ENCODE measurements at regions not wholly inside any gene's neighbourhood (a gene's known extent, or its start where the extent isn't known, plus 50 kb on each side); places are given as distances from the start of the nearest gene placed in this dataset.

DNA sequence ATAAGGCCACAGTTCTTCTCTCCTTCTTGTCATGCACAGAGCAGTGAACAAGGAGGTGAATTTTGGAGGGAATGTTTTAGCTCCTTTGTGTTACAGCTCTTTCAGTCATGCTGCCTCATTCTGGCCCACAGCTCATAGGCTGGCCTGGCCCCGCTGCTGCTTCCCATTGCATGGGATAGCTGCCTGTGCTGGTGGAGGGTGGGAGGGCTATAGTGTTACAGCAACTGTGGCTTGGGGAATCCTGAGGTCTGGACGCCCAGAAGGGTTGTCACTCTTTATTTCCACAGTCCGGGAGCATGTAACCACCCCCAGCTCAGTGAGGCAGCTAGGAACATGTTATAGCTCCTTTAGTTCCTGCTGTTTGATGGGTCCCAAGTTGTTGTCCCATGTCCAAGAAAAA is 210.3 kb downstream of the AMY1C start:
- WGBS: 69% methylated on average over 3 of the region's 3 CpGs
- Histone ChIP-seq H3K36me3 (ENCODE audit: control insufficient read depth in 4 of 4, insufficient read depth in 3 of 4, low read depth in 1 of 4, low read length in 3 of 4) (no peaks in the 10 kb centered on the region), H3K4me3 (ENCODE audit: low read depth in 1 of 3, low read length in 3 of 3) (no peak overlapping the region), H3K9me3 (ENCODE audit: control insufficient read depth in 4 of 4, low read length in 3 of 4) (peaks cover 0 to 12% (median 9%) of the 10 kb centered on the region in 4 donors), H3K4me1 (ENCODE audit: control insufficient read depth in 4 of 4, insufficient read depth in 4 of 4, low read length in 3 of 4) (no peaks in the 10 kb centered on the region), H3K27me3 (ENCODE audit: control insufficient read depth in 4 of 4, insufficient read depth in 4 of 4, low read length in 3 of 4) (no peaks in the 10 kb centered on the region), H3K9ac (ENCODE audit: low read depth in 1 of 2, low read length in 2 of 2) (no peak overlapping the region), H3K27ac (ENCODE audit: low read depth in 1 of 2, low read length in 2 of 2) (no peak overlapping the region)
- no peak for DNase-seq (ENCODE audit: low spot score)
- TF ChIP-seq RXRA (IDR thresholded peaks at IDR 0.05) (no peak), HNF4G (IDR thresholded peaks at IDR 0.05) (no peak), NR2F2 (IDR thresholded peaks at IDR 0.05) (no peak), RAD21 (IDR thresholded peaks at IDR 0.05) (no peak), FOXA1 (IDR thresholded peaks at IDR 0.05) (no peak), FOXA2 (IDR thresholded peaks at IDR 0.05) (no peak), YY1 (IDR thresholded peaks at IDR 0.05) (no peak), EGR1 (IDR thresholded peaks at IDR 0.05; ENCODE audit: low read depth in 2 of 2) (no peak)
- TF ChIP-seq, protein P1, sequence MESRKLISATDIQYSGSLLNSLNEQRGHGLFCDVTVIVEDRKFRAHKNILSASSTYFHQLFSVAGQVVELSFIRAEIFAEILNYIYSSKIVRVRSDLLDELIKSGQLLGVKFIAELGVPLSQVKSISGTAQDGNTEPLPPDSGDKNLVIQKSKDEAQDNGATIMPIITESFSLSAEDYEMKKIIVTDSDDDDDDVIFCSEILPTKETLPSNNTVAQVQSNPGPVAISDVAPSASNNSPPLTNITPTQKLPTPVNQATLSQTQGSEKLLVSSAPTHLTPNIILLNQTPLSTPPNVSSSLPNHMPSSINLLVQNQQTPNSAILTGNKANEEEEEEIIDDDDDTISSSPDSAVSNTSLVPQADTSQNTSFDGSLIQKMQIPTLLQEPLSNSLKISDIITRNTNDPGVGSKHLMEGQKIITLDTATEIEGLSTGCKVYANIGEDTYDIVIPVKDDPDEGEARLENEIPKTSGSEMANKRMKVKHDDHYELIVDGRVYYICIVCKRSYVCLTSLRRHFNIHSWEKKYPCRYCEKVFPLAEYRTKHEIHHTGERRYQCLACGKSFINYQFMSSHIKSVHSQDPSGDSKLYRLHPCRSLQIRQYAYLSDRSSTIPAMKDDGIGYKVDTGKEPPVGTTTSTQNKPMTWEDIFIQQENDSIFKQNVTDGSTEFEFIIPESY (IDR thresholded peaks at IDR 0.05): no peak
- TF ChIP-seq, protein P2, sequence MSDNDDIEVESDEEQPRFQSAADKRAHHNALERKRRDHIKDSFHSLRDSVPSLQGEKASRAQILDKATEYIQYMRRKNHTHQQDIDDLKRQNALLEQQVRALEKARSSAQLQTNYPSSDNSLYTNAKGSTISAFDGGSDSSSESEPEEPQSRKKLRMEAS (IDR thresholded peaks at IDR 0.05): no peak
- TF ChIP-seq, protein P3, sequence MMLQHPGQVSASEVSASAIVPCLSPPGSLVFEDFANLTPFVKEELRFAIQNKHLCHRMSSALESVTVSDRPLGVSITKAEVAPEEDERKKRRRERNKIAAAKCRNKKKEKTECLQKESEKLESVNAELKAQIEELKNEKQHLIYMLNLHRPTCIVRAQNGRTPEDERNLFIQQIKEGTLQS (IDR thresholded peaks at IDR 0.05): no peak
- TF ChIP-seq, protein P4, sequence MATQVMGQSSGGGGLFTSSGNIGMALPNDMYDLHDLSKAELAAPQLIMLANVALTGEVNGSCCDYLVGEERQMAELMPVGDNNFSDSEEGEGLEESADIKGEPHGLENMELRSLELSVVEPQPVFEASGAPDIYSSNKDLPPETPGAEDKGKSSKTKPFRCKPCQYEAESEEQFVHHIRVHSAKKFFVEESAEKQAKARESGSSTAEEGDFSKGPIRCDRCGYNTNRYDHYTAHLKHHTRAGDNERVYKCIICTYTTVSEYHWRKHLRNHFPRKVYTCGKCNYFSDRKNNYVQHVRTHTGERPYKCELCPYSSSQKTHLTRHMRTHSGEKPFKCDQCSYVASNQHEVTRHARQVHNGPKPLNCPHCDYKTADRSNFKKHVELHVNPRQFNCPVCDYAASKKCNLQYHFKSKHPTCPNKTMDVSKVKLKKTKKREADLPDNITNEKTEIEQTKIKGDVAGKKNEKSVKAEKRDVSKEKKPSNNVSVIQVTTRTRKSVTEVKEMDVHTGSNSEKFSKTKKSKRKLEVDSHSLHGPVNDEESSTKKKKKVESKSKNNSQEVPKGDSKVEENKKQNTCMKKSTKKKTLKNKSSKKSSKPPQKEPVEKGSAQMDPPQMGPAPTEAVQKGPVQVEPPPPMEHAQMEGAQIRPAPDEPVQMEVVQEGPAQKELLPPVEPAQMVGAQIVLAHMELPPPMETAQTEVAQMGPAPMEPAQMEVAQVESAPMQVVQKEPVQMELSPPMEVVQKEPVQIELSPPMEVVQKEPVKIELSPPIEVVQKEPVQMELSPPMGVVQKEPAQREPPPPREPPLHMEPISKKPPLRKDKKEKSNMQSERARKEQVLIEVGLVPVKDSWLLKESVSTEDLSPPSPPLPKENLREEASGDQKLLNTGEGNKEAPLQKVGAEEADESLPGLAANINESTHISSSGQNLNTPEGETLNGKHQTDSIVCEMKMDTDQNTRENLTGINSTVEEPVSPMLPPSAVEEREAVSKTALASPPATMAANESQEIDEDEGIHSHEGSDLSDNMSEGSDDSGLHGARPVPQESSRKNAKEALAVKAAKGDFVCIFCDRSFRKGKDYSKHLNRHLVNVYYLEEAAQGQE (IDR thresholded peaks at IDR 0.05): no peak

DNA sequence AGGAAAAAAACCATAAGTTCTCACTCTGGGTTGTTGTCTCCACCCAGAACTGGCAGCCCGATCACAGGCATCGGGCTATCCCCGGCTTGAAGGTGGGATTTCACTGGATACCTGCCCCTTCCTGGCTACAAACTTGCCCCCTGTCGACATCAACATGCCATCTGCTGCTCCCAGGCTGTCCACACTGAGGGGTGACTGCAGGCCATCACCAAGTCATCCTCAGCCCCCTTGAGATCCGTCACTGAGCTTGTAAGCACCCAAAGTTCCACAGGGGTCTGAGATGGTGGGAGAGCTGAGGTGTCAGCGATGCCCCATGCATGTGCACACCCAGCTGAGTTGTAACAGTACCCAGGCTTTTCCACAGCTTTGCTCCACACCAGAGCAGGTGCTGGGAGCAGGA is 211.0 kb downstream of the AMY1C start:
- H3K27me3 ChIP-seq (ENCODE audit: control insufficient read depth in 4 of 4, insufficient read depth in 4 of 4, low read length in 3 of 4): no peaks in the 10 kb centered on the region
- H3K27ac ChIP-seq (ENCODE audit: low read depth in 1 of 2, low read length in 2 of 2): no peak overlapping the region
- H3K9me3 ChIP-seq (ENCODE audit: control insufficient read depth in 4 of 4, low read length in 3 of 4): peaks cover 0 to 12% (median 9%) of the 10 kb centered on the region in 4 donors
- no peaks in the 10 kb centered on the region for H3K4me1 ChIP-seq (ENCODE audit: control insufficient read depth in 4 of 4, insufficient read depth in 4 of 4, low read length in 3 of 4)
- 71% methylated on average over 6 of the region's 6 CpGs for WGBS
- no peak overlapping the region for H3K9ac ChIP-seq (ENCODE audit: low read depth in 1 of 2, low read length in 2 of 2)
- TF ChIP-seq, protein P2 (IDR thresholded peaks at IDR 0.05): no peak
- TF ChIP-seq, protein P3 (IDR thresholded peaks at IDR 0.05): no peak
- TF ChIP-seq HNF4G (IDR thresholded peaks at IDR 0.05) (no peak), EGR1 (IDR thresholded peaks at IDR 0.05; ENCODE audit: low read depth in 2 of 2) (no peak), SP1 (IDR thresholded peaks at IDR 0.05) (no peak), TAF1 (conservative IDR thresholded peaks at IDR 0.05) (no peak)
- TF ChIP-seq, protein P1 (IDR thresholded peaks at IDR 0.05): no peak
- TF ChIP-seq, protein P5, sequence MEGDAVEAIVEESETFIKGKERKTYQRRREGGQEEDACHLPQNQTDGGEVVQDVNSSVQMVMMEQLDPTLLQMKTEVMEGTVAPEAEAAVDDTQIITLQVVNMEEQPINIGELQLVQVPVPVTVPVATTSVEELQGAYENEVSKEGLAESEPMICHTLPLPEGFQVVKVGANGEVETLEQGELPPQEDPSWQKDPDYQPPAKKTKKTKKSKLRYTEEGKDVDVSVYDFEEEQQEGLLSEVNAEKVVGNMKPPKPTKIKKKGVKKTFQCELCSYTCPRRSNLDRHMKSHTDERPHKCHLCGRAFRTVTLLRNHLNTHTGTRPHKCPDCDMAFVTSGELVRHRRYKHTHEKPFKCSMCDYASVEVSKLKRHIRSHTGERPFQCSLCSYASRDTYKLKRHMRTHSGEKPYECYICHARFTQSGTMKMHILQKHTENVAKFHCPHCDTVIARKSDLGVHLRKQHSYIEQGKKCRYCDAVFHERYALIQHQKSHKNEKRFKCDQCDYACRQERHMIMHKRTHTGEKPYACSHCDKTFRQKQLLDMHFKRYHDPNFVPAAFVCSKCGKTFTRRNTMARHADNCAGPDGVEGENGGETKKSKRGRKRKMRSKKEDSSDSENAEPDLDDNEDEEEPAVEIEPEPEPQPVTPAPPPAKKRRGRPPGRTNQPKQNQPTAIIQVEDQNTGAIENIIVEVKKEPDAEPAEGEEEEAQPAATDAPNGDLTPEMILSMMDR (IDR thresholded peaks at IDR 0.05; ENCODE audit: low read depth, low read length, missing input control): no peak
- no peaks in the 10 kb centered on the region for H3K36me3 ChIP-seq (ENCODE audit: control insufficient read depth in 4 of 4, insufficient read depth in 3 of 4, low read depth in 1 of 4, low read length in 3 of 4)
- no peak overlapping the region for H3K4me3 ChIP-seq (ENCODE audit: low read depth in 1 of 3, low read length in 3 of 3)
- no peak for DNase-seq (ENCODE audit: low spot score)

Data from liver (tissue), 8 donors.